ENCODE measurements at regions not wholly inside any gene's neighbourhood (a gene's known extent, or its start where the extent isn't known, plus 50 kb on each side); places are given as distances from the start of the nearest gene placed in this dataset.

DNA sequence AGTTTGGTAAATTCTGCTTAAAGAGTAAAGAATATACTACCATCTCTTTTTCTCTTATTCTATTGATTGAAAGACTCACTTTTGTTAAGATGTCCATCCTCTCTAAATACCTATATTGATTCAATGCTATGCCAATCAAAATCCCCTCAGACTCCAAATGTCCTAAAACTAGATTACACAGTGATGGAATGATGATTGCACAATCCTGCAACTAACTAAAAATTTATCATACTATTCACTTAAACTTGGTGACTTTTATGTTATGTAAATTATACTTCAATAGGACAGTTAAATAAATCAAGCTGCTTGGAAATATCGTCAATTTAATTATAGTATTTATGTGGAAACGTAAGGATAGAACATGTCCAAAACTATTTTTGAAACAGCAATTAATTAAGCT lies 2765.1 kb upstream of the PCDH20 start:
- no peak for TF ChIP-seq POLR2A (IDR thresholded peaks at IDR 0.05)
- TF ChIP-seq, protein P1, sequence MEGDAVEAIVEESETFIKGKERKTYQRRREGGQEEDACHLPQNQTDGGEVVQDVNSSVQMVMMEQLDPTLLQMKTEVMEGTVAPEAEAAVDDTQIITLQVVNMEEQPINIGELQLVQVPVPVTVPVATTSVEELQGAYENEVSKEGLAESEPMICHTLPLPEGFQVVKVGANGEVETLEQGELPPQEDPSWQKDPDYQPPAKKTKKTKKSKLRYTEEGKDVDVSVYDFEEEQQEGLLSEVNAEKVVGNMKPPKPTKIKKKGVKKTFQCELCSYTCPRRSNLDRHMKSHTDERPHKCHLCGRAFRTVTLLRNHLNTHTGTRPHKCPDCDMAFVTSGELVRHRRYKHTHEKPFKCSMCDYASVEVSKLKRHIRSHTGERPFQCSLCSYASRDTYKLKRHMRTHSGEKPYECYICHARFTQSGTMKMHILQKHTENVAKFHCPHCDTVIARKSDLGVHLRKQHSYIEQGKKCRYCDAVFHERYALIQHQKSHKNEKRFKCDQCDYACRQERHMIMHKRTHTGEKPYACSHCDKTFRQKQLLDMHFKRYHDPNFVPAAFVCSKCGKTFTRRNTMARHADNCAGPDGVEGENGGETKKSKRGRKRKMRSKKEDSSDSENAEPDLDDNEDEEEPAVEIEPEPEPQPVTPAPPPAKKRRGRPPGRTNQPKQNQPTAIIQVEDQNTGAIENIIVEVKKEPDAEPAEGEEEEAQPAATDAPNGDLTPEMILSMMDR (IDR thresholded peaks at IDR 0.05), result no peak
